HG03521 (cell line): ENCODE measurements at regions not wholly inside any gene's neighbourhood (a gene's known extent, or its start where the extent isn't known, plus 50 kb on each side); places are given as distances from the start of the nearest gene placed in this dataset.
"Not testable (repeated sequence)": the region's sequence is repeated elsewhere in the genome, so short reads cannot be mapped to it uniquely, and the experiment has no call there.

Source experiments
- ATAC-seq: cut with Tn5 transposase; IDR thresholded peaks from one replicate; pipeline ENCODE4 v1.9.1; 2021; ENCODE audit warnings: mild to moderate bottlenecking, moderate library complexity; ENCODE audit not compliant: unreplicated experiment

DNA sequence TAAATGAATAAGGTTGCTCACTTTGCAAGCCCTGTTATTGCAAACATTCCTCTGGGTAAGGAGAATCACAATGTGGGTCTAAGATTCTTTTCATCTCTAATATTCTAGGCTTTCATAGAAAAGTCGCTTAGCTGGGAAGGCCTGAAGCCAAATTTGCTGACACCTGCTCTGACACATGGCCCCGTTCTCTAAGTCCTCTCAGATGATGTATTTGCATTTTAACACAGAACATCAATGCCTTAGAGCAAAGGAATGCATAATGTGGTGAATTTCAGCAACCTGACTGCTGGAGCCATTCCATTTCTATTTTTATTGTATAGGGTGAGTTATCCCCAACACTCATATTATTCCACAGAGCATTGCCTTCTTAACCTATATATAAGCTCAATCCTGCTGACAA lies 682.1 kb upstream of the NRP1 start:
- ATAC-seq = no peak

DNA sequence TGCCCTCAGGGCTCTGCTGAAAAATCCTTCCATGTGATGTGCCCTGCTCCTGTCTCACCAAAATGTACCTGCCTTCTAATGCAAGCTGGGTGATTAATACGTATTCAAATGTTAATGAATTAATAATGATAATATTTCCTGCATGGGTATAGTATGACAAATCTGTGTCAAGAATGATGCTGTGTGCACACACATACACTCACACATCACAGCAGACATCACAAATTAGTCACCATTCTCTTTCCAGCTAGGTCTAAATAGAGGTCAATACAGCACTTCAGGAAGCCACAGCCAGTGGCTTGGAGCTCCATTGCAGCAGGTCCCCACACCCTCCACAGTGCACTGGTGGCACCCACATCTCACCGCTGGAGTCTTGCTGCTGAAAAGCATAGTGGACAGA lies 681.2 kb upstream of the NRP1 start:
- ATAC-seq = no peak

DNA sequence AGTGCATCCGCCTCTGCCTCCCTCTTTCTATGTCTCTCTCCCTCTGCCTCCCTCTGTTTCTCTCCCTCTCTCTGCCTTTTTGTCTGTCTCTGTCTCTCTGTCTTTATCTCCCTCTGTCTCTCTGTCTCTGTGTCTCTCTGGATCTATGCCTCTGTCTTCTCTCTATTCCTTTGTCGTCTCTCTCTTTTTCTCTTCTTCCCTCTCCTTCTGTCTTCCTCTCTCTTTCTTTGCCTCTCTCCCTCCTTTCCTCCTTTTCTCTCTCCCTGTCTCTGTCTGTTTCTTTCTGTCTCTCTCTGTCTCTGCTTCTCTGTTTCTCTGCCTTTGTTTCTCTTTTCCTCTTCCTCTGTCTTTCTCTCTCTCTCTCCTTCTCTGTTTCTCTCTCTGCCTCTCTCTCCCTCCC lies 678.8 kb upstream of the NRP1 start:
- no peak for ATAC-seq

DNA sequence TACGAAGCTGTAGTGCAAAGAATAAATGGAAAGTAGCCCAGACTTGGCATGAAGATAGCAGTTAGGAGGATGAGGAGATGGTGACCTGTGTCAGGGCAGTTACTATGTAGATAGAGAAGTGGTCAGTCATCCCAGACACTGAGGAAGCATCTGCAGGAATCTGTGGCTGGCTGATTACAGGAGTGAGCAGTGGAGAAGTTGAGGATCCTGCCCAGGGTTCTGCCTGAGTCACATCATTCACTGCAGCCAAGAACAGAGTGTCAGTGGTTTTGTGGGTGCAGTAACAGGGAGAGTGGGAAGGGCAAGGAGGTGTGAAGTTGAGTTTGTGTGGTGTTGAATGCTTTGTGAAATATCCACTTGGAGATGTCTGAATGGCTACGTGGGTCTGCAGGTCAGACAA lies 676.4 kb upstream of the NRP1 start:
- no peak for ATAC-seq

DNA sequence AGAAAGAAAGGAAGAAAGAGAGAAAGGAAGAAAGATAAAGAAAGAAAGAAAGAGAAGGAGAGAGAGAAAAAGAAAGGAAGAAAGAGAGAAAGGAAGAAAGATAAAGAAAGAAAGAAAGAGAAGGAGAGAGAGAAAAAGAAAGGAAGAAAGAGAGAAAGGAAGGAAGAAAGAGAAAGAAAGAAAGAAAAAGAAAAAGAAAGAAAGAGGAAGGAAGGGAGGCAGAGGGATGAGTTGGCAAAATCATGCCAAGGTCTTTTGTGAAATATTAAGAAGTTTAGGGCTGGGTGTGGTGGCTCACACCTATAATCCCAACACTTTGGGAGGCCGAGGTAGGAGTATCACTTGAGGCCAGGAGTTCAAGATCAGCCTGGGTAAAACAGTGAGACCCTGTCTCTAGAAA lies 675.8 kb upstream of the NRP1 start:
- not testable (repeated sequence) for ATAC-seq

DNA sequence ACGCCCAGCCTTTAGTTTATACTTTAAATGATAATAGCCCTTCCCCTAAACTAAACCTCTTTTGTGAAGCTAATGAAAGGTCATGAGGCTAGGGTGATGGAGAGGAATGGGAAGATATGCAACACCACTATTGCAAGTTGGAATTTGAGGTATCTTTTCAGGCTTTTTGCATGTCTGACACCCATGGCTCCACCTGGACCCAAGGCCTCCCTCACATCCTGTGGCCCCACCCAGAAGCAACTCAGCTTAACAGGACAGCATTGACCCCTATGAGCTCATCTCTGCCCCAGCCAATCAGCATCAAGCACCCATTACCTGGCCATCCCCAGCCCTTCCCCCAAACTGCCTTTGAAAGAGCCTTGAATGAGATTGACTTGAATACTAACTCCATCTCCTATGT lies 674.2 kb upstream of the NRP1 start:
- no peak for ATAC-seq

DNA sequence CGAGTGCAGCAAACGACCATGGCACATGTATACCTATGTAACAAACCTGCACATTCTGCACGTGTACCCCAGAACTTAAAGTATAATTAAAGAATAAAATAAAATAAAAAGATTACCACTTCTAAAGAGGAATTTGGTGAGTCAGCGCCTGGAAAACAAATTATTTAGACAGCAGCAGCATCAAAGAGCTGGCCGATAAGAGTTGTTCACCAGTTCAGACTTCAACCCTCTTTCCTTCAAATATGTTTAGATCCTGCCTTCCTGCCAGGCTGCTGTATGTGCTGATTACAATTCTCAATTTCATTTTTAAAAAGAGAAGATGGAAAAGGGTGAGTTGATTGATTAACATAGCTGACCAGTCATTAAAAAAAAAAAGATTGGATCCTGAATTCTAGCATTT lies 672.0 kb upstream of the NRP1 start:
- ATAC-seq = no peak

DNA sequence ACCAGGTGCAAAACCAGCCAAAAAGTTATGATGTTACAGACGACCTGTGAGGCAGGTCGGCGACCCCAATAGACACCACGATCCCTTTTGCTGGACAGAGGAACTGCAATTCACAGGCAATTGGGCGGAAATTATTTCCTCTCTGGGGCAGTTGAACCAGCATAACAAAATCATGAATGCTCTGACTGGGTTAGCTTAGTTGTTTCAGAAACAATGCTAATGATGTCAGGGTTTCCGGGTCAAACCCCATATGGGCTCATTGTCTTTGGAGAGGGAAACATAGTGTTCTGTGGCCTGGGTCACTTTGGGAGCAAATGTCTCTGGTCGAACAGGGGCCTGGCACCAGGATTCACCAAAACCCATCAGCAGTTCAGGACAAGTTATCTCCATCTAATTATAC lies 669.1 kb upstream of the NRP1 start:
- no peak for ATAC-seq

DNA sequence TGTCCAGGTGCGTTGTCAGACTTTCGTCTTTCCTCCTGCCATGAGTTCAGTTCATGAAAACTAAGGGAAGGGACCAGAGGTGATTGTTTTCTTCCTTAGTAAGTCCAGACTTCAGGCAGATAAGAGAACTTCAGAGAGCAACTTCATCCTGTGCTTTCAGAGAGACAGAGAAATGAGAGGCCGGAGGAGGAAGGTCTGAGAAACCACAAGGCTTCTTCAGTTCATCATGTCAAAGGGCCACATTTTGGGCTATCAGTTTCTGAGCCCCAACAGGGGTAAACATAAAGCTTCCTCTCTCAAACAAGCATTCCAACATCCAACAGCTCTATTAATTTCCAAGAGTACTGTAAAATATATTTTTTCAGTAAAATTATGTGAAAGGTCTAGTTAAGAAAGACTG lies 668.4 kb upstream of the NRP1 start:
- no peak for ATAC-seq

DNA sequence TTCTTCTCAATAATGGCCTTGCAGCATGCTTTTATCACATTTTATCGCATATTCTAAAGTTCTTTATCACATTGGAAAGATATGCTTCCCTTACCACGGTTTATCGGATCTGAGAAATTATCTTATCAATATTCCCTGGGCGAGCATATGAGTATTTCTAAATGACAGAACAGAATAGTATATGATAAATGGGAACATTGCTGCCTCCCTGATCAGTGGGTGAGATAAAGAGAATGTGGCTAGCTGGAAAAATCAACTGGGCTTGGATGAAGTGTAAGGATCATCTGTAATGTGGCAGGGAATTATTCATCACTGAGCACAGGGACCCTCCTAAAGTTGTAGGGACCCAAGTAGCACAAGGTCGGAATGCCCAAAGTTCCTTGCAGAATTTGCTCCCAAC lies 667.4 kb upstream of the NRP1 start:
- no peak for ATAC-seq

DNA sequence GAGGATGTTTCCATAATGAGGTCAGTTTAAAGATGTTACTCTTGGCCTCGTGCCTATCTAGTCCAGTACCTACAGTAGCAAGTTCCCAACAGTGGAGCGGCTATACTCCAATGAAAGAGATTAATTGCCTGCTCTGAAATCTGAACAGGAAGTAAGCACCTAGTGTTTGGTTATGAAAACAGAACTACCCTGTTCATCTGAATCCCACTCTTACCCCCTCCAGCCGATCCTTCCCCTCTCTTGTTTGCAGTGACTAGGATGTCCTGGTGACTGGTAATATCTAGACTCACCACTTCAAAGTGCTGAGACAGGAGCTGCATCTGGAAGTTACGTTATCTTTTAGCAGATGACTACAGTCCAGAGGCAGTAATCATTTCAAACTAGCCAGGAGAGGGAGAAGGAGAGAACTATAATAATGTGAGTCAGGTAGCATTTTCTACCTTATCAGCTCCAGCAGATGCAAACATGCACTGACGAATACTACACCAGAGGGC lies 666.7 kb upstream of the NRP1 start:
- no peak for ATAC-seq

DNA sequence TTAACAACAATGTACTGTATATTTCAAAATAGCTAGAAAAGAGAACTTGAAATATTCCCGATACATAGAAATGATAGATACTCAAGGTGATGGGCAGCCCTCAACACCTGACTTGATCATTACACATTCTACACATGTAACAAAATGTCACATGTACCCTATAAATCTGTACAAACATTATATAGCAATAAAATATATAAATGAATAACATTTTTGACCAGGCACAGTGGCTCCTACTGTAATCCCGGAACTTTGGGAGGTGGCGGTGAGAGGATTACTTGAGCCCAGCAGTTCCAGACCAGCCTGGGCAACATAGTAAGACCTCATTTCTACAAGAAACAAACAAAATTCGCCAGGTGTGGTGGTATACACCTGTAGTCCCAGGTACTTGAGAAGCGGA lies 659.5 kb upstream of the NRP1 start:
- ATAC-seq = no peak

DNA sequence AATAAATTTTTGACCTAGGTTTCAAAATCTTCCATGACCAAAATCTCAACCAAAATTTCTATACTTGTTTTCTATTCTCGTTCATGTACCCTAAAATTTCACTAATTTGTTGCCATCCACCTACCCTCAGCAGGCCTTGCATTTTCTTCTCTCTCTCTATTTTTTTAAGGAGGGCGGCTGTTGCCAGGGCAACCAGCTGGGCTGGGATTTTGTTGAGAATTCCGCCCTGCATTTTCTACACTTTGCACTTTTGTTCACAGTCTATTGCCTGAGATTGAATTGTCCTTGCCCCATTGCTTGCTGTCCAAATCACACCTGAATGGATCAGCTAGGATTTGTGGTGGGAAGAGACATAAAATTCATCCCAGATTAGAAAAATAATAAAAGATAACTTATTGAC lies 657.5 kb upstream of the NRP1 start:
- ATAC-seq = no peak

DNA sequence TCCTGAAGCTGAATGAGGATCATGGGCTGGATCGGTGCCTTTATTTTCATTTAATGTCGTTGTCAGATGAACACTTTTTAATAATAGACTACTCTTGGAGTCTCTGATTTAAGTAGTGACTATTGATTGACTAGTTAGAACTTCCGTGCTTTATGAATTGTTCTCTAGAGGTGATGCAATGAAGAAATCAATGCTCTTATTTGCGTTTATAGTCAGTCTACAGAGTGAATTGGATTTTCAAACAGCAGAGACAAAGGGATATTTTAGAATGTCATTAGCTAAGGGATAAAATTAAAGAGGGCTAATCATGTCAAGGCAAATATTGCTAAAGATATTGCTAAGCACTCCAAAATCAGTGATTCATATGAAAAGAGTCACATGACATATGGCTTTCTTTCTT lies 652.0 kb upstream of the NRP1 start:
- no peak for ATAC-seq

DNA sequence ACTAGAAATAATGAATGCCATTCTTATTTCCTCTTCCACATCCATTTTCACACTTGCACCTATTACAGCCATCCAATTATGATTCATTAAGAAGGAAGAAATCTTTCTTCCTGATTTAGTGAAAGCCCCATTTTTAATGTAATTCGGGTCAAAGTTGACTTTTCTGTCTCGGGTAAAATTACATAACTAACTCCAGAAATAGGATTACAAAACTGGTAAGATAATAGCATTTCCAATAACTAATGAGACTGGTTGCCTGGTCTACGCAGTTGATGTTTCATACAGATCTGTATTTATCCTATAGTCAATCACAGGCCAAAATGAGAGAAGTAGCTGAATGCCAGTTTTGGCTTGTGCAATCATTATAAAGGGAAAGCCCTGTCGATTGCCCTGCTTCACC lies 651.5 kb upstream of the NRP1 start:
- no peak for ATAC-seq

DNA sequence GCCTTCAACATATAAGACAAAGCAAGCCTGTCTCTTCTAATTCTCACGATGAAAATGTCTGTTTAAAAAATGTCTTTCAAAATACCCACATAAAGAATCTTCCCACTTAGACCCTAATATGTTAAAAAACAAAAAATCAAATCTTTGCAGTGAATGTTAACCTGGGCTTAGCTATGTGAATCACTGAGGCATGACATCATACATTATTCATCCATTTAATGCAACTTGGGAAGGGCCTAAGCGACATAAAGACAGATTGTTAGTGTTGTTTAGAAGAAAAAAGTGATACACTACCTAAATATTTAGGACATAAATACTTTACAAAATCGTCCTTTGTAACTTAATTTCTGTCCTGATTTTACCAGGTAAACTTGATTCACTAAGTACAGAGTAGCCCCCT lies 648.5 kb upstream of the NRP1 start:
- no peak for ATAC-seq

DNA sequence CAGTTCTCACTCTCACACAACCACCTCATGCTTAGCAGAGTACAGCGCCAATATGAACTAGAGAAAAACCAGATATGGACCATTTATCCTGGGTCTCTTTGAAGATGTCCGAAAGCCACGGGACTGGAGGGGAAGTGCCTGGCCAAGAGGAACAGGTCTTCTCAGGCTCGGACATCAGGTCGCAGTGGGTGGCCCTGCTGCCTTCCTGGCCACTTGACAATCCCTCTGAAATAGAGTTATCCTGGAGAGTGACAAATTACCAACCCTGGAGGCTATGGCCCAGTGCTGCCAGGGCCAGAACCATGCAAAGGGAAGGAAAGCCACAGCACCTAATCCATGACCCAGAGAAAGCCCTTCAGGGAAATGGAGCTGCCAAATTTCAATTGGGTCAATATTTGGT lies 646.8 kb upstream of the NRP1 start:
- no peak for ATAC-seq

DNA sequence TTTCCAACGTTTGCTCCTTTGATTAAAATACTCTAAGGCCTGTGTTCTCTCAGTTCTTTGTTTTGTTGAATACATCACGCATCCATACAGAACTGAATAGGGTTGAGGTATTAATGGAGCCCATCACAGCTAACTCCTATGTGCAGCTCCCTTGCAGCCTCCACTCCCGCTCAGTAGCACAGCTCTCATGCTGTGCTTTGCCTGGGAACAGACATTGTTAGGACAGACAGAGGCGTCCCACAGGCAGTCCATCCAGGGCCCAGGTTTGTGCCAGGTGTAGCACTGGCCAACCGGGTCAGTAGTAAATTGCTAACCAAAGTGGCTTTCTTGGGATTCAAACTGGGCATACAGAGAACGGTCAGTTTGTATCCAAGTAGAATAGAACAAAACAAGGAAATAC lies 644.7 kb upstream of the NRP1 start:
- ATAC-seq = no peak

DNA sequence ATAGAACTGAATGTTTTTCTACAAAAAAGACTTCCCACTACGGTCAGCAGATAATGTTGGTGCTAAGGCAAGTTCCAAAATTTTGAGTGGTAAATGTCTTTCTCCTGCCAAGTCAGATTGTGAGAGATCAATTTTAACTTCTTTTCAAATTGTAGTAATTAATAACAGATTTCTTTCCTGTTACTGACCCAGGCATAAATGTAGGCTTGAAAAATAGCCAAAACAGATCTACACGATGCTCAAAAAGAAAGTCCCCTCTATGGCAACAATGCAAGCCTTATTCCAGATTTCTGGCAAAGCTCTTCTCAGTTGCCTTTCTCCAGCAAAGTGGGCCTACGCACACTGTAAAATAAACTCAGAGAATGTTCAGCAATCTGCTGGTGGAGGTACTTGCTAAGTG lies 641.0 kb upstream of the NRP1 start:
- no peak for ATAC-seq

DNA sequence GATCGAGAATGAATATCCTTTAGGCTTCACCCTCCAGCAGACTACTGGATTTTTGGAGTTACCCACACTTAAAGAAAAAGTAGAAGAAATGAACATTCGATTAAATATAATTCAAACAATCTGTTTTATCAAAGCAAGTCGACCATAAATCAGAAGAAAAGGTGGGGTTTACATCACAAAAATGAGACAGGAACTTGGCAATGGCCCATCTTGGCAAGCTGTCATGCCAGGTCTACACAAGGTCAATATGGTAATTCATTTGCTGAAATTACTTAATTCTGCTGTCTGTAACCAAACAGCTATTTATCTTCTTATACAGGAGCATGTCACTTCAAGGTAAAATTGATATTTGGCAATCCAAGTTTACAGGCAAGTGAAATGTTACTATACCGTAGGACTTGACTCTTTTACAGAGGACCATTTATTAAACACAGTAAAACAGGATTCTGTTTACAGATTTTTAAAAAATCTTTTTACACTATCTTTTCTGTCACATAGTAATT lies 640.6 kb upstream of the NRP1 start:
- ATAC-seq = no peak

DNA sequence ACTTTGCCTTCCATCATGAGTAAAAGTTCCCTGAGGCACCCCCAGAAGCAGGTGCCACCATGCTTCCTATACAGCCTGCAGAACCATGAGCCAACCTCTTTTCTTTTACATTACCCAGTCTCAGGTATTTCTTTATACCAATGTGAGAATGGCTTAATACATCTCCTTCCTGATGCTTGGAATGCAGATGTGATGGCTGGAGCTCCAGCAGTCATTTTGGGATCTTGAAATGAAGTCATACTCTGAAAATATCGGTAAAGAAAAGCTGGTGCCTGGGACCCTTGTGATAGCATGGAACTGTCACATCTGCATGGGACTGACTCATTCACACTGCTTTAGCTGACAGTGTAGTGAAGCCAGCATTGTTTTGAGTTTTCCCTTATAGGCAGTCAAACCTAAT lies 634.5 kb upstream of the NRP1 start:
- ATAC-seq = no peak

DNA sequence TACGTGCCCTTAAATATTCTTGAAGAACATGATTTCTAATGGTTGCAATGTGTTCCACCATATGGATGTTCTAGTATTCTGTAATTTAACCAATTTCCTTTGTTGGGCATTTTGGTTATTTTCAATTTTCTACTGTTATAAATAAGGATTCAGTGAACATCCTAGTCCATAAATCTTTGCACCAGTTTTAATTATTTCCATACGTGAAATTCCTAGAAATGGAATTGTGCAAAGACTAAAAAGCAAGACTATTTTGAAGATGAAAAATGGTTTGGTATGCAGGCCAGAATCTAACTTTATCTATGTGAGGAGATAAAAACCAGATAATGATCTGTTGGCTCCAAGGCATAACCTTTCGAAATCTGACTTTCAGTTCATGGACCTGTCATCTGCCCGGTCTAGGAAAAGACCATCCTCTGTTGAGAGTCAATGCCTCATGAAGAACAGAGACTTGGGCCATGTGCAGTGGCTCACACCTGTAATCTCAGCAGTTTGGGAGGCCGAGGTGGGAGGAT lies 633.2 kb upstream of the NRP1 start:
- no peak for ATAC-seq

DNA sequence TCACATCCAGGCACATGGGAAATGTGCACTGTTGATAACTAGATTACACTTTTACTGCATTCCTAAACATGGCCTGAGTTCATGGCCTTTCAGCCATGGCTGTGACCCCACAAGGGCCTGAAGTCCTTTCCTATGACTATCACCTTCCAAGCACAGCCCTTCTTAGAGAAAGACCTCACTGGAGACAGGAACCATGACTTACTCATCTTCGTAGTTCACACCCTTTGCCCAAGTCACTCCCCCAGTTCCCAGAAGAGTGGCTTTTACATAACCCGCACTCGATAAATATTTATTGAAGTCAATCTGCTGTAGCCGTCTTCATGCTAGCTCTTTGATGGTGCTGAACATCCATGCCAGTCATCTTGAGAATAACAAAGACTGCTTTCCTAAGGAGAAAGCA lies 632.5 kb upstream of the NRP1 start:
- ATAC-seq = no peak
